ENCODE measurements at regions not wholly inside any gene's neighbourhood (a gene's known extent, or its start where the extent isn't known, plus 50 kb on each side); places are given as distances from the start of the nearest gene placed in this dataset.

DNA sequence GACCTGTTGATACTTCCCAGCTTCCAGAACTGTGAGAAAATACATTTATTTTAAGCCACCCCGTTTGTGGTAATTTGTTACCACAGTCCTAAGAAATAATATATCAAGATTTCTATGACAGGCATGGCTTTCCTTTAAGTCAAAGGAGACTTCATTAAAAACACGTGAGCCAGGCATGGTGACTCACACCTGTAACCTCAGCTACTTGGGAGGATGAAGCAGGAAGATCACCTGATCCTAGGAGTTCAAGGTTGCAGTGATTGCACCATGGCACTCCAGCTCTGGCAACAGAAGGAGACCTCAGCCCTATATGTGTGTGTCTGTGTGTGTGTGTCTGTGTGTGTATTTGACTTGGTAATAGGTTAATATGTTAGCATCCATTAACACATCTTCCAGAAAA lies 69.8 kb upstream of the SCN7A start:
- no peak for DNase-seq (ENCODE audit: low read depth, low spot score)
- RAD21 ChIA-PET (ENCODE audit: unreplicated experiment), result no interaction called here
- SMC1A ChIA-PET (ENCODE audit: uncharacterized antibody, unreplicated experiment), result interaction anchor here (1.0 kb wide), 1 partner anchor 37 kb away, joined by 4 read pairs; no protein-coding TSS in a partner anchor
- no peak for ATAC-seq
- in situ Hi-C loops (cut with MboI) (no loop called here), intact Hi-C loops (cut with micrococcal nuclease; ENCODE audit: unreplicated experiment) (no loop called here)
- CTCF ChIA-PET, result interaction anchor here (1.1 kb wide), 1 partner anchor 25 kb away, joined by 5 read pairs; no protein-coding TSS in a partner anchor
- no TSS peak for BruUV-seq (replicated peaks)
- 0% methylated on average over 2 of the region's 2 CpGs for WGBS (ENCODE audit: insufficient coverage, insufficient replicate concordance, low lambda C conversion rate, missing lambda C conversion rate)
- Histone ChIP-seq H2AFZ (ENCODE audit: control insufficient read depth, low read depth, low read length) (no peak overlapping the region), H3K9ac (ENCODE audit: control insufficient read depth, insufficient read depth, low read length) (no peak overlapping the region), H3K79me2 (ENCODE audit: control insufficient read depth, insufficient read depth, low read length) (no peaks in the 10 kb centered on the region), H3K36me3 (ENCODE audit: control insufficient read depth in 2 of 2, insufficient read depth in 2 of 2, low read length in 1 of 2) (no peaks in the 10 kb centered on the region), H3K27ac (ENCODE audit: control insufficient read depth, insufficient read depth) (no peak overlapping the region), H3K27me3 (replicated peaks in 1 of 2; ENCODE audit: control insufficient read depth in 2 of 2, insufficient read depth in 2 of 2, low read length in 1 of 2) (no peaks in the 10 kb centered on the region), H3K4me2 (ENCODE audit: control insufficient read depth, insufficient read depth) (no peak overlapping the region), H3K9me3 (replicated peaks; ENCODE audit: control insufficient read depth, insufficient read depth, low read length) (no peaks in the 10 kb centered on the region), H3K4me3 (no peak overlapping the region), H4K20me1 (ENCODE audit: control insufficient read depth, insufficient read depth) (no peaks in the 10 kb centered on the region), H3K4me1 (ENCODE audit: control insufficient read depth, insufficient read depth, low read length) (no peaks in the 10 kb centered on the region)
- POLR2A ChIA-PET, result no interaction called here
- no peak for FAIRE-seq
- TF ChIP-seq, protein P1, sequence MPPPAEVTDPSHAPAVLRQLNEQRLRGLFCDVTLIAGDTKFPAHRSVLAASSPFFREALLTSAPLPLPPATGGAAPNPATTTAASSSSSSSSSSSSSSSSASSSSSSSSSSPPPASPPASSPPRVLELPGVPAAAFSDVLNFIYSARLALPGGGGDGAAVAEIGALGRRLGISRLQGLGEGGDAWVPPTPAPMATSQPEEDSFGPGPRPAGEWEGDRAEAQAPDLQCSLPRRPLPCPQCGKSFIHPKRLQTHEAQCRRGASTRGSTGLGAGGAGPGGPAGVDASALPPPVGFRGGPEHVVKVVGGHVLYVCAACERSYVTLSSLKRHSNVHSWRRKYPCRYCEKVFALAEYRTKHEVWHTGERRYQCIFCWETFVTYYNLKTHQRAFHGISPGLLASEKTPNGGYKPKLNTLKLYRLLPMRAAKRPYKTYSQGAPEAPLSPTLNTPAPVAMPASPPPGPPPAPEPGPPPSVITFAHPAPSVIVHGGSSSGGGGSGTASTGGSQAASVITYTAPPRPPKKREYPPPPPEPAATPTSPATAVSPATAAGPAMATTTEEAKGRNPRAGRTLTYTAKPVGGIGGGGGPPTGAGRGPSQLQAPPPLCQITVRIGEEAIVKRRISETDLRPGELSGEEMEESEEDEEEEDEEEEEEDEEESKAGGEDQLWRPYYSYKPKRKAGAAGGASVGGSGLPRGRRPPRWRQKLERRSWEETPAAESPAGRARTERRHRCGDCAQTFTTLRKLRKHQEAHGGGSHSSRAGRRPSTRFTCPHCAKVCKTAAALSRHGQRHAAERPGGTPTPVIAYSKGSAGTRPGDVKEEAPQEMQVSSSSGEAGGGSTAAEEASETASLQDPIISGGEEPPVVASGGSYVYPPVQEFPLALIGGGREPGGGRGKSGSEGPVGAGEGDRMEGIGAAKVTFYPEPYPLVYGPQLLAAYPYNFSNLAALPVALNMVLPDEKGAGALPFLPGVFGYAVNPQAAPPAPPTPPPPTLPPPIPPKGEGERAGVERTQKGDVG (CRISPR knock-in tag; IDR thresholded peaks at IDR 0.05), result no peak
- no peak for TF ChIP-seq JUNB (IDR thresholded peaks at IDR 0.05)
- TF ChIP-seq STAT3 (IDR thresholded peaks at IDR 0.05; ENCODE audit: low read depth, low read length), result no peak
- no peak for TF ChIP-seq TARDBP (IDR thresholded peaks at IDR 0.05; ENCODE audit: borderline replicate concordance)
- TF ChIP-seq TBL1XR1 (IDR thresholded peaks at IDR 0.05; ENCODE audit: low read depth, low read length), result no peak
- no peak for TF ChIP-seq HDAC2 (IDR thresholded peaks at IDR 0.05)
- TF ChIP-seq ZSCAN29 (IDR thresholded peaks at IDR 0.05), result no peak
- TF ChIP-seq ASH2L (IDR thresholded peaks at IDR 0.05; ENCODE audit: borderline replicate concordance, low read depth), result no peak
- no peak for TF ChIP-seq NBN (IDR thresholded peaks at IDR 0.05)
- TF ChIP-seq, protein P2, sequence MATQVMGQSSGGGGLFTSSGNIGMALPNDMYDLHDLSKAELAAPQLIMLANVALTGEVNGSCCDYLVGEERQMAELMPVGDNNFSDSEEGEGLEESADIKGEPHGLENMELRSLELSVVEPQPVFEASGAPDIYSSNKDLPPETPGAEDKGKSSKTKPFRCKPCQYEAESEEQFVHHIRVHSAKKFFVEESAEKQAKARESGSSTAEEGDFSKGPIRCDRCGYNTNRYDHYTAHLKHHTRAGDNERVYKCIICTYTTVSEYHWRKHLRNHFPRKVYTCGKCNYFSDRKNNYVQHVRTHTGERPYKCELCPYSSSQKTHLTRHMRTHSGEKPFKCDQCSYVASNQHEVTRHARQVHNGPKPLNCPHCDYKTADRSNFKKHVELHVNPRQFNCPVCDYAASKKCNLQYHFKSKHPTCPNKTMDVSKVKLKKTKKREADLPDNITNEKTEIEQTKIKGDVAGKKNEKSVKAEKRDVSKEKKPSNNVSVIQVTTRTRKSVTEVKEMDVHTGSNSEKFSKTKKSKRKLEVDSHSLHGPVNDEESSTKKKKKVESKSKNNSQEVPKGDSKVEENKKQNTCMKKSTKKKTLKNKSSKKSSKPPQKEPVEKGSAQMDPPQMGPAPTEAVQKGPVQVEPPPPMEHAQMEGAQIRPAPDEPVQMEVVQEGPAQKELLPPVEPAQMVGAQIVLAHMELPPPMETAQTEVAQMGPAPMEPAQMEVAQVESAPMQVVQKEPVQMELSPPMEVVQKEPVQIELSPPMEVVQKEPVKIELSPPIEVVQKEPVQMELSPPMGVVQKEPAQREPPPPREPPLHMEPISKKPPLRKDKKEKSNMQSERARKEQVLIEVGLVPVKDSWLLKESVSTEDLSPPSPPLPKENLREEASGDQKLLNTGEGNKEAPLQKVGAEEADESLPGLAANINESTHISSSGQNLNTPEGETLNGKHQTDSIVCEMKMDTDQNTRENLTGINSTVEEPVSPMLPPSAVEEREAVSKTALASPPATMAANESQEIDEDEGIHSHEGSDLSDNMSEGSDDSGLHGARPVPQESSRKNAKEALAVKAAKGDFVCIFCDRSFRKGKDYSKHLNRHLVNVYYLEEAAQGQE (IDR thresholded peaks at IDR 0.05; ENCODE audit: low read depth, low read length), result no peak
- TF ChIP-seq POLR2AphosphoS5 (IDR thresholded peaks at IDR 0.05; ENCODE audit: low read length), result no peak
- TF ChIP-seq MYC (IDR thresholded peaks at IDR 0.05; ENCODE audit: insufficient read depth, insufficient read length, insufficient replicate concordance, low read length, severe bottlenecking), result no peak
- TF ChIP-seq KDM1A (IDR thresholded peaks at IDR 0.05; ENCODE audit: borderline replicate concordance), result no peak
- TF ChIP-seq, protein P3, sequence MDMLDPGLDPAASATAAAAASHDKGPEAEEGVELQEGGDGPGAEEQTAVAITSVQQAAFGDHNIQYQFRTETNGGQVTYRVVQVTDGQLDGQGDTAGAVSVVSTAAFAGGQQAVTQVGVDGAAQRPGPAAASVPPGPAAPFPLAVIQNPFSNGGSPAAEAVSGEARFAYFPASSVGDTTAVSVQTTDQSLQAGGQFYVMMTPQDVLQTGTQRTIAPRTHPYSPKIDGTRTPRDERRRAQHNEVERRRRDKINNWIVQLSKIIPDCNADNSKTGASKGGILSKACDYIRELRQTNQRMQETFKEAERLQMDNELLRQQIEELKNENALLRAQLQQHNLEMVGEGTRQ (IDR thresholded peaks at IDR 0.05; ENCODE audit: borderline replicate concordance, low read depth, low read length), result no peak
- TF ChIP-seq EP300 (IDR thresholded peaks at IDR 0.05; ENCODE audit: borderline replicate concordance in 1 of 2, control insufficient read depth in 1 of 2, low read depth in 2 of 2, low read length in 2 of 2), result no peak
- no peak for TF ChIP-seq RFX5 (IDR thresholded peaks at IDR 0.05; ENCODE audit: low read depth, low read length)
- no peak for TF ChIP-seq SPI1 (IDR thresholded peaks at IDR 0.05; ENCODE audit: borderline replicate concordance, insufficient read depth, low read depth, low read length)
- TF ChIP-seq HDAC6 (IDR thresholded peaks at IDR 0.05; ENCODE audit: unreplicated experiment), result no peak
- no peak for TF ChIP-seq HCFC1 (IDR thresholded peaks at IDR 0.05; ENCODE audit: low read length)
